Activated CD4-positive, alpha-beta T cell treated with anti-CD3 and anti-CD28 coated beads, Interleukin-2, amount 10 ng/mL, durations not matched to agents 24 days and 14 days (primary cell): ENCODE measurements at regions not wholly inside any gene's neighbourhood (a gene's known extent, or its start where the extent isn't known, plus 50 kb on each side); places are given as distances from the start of the nearest gene placed in this dataset.

Experiments
- DNase-seq: peaks from one replicate; pipeline ENCODE4 v3.0.0; 2022
- H3K27ac Mint-ChIP-seq: one replicate; pipeline ENCODE4 v1.8.0; 2022; ENCODE audit warnings: mild to moderate bottlenecking, mixed read lengths
- H3K27me3 Mint-ChIP-seq: one replicate; pipeline ENCODE4 v1.8.0; 2022; ENCODE audit warnings: mixed read lengths
- H3K36me3 Mint-ChIP-seq: one replicate; pipeline ENCODE4 v1.8.0; 2022; ENCODE audit warnings: low read depth, mild to moderate bottlenecking, mixed read lengths
- H3K4me1 Mint-ChIP-seq: one replicate; pipeline ENCODE4 v1.8.0; 2021; ENCODE audit warnings: mixed read lengths
- H3K4me3 Mint-ChIP-seq: one replicate; pipeline ENCODE4 v1.8.0; 2022; ENCODE audit warnings: mild to moderate bottlenecking, moderate library complexity, mixed read lengths
- H3K9me3 Mint-ChIP-seq: one replicate; pipeline ENCODE4 v1.8.0; 2021; ENCODE audit warnings: mixed read lengths
- intact Hi-C: fragments of 100-400 bp; cut with micrococcal nuclease; formaldehyde crosslinking; loops from one replicate; pipeline ENCODE4 v1.15.1; 2023

DNA sequence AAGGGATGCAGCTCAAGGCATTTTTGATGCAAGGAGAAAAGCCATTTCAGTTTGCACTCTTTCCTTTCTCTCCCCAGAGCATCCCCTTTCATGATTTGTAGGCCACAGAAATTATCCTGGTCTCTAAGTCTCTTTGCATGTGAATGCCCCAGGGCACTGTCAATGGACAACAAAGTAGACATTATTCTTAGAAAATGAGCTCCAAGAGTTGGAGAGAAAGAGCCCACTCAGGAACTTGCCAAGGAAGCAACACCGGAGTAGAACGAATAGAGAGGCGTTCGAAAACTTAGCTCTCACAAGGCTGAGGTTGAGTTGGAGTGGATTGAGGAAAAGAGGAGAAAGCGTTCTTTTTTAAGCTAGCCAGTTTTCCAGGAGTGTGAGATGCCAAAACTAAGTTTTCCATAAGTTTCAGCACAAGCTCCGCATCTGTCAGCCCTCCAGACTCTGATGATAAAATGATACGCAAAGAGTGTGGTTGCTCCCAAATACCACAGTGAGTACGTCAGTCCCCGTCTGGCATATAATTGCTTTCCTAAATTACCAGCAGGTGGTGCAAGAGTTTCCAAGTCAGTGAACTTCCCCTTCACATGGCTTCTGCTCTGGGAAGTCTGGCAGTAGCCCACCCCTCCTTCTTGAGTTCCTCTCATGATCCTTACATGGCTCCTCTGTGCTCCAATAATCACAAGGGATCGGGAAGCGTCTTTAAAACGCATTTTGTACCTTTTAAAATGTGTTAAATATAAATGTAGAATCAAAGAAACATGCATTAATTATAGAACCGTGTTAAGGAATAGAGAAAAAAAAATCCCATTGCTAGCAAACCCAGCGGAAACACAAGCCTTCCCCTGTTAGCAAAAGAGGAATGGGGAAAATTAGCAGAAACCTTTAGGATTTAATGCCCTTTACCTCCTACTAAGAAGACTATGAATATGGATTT lies 1060.6 kb upstream of the FANCL start:
- peak; percentile 63 for DNase-seq
- H3K4me3 Mint-ChIP-seq: no peak overlapping the region
- H3K4me1 Mint-ChIP-seq: no peaks in the 10 kb centered on the region
- intact Hi-C loops: loop anchor here (2.0 to 5.0 kb wide), 2 partner anchors 851 to 1249 kb away; no protein-coding TSS in a partner anchor
- no peaks in the 10 kb centered on the region for H3K36me3 Mint-ChIP-seq
- H3K9me3 Mint-ChIP-seq: no peaks in the 10 kb centered on the region
- H3K27me3 Mint-ChIP-seq: no peaks in the 10 kb centered on the region
- H3K27ac Mint-ChIP-seq: no peak overlapping the region

DNA sequence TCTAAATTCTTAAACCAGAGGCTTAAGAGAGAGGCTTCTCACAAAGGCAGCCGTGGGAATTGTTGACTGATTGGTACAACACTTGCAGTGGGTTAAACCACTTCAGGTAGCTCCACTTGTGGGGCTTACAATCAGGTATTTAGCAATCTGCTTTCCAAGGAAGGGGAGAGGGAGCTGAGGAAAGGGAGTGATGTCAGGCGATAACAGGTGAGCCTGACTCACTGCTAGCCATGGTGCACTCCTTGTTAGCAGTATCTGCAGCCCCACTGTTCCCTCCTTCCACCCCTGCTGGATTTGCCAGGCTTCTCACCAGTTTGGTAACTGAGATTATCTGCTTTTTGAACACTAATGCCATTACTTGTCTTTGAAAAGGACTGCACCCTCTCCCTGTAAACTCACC lies 1056.7 kb upstream of the FANCL start:
- Mint-ChIP-seq H3K27me3 (no peaks in the 10 kb centered on the region), H3K9me3 (no peaks in the 10 kb centered on the region), H3K4me1 (no peaks in the 10 kb centered on the region), H3K4me3 (no peak overlapping the region), H3K27ac (no peak overlapping the region), H3K36me3 (no peaks in the 10 kb centered on the region)
- DNase-seq: no peak
- intact Hi-C loops: no loop called here

DNA sequence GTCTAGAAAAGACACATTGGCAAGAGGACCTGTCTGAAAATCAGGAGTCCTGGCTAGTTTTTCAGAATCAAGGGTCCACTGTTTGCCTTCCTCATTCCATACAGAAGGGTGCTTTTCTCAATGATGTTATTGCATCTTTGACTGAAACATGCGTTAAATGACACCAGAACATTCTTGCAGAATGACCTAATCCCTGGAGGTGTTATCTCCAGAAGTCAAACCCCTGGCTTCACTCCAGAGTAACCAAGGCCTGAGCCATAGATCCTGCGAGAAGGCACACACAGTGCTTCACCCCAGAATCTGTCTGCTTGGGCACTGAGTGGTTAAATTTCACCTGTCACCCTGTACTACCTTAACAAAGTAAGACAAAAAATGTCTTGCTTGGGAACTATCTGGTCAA lies 1055.2 kb upstream of the FANCL start:
- Mint-ChIP-seq H3K4me1 (no peaks in the 10 kb centered on the region), H3K9me3 (no peaks in the 10 kb centered on the region), H3K27me3 (no peaks in the 10 kb centered on the region), H3K36me3 (no peaks in the 10 kb centered on the region), H3K27ac (no peak overlapping the region), H3K4me3 (no peak overlapping the region)
- DNase-seq: no peak
- intact Hi-C loops: no loop called here

DNA sequence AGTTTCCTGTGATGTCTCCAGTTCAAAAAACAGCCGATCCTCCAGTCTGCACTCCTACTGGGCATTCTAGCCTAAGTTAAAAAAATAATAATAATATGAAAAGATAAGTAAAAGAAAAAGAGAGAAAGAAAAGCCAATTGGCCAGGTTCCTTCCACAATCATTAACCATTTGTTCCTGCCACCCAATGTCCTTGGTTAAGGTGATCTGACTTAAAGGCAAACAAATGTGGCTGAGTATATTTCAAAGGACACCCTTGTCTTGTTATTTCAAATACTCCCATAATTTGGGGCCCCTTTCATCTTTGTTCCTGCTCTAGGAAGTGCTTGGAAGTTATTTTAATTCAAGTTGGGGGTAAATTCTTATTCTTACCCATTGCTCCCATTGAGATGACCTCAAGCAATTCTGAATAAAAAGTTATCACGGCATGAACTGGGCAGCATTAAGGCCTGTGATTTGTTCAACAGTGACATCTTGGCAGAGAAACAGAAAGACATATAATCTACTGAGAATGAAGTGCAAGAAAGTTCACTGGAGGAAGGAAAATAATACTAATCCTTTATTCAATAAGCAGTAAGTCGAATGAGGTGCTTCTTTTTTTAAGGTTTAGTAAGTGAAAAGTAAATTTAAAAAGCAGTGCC lies 1054.5 kb upstream of the FANCL start:
- no peaks in the 10 kb centered on the region for H3K9me3 Mint-ChIP-seq
- DNase-seq: no peak

DNA sequence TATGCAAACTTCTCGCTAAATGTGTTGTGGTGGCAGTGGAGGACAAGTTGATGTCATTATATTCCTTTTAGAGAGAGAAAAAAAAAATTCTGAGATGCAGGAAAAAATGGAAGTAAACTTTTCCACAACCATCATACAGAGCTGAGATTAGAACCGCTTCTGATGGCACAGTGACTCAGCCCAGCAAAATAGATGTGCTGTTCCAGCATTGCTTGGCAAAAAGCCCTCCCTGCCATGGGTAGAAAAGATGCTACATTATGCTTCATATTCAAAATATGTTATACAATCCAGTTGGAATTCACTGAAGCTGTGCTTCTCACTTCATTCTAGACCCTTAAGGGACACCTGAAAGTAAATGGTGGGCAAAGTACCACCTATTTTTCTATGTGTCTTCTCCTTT lies 1047.6 kb upstream of the FANCL start:
- H3K27me3 Mint-ChIP-seq: no peaks in the 10 kb centered on the region
- no peak for DNase-seq
- intact Hi-C loops: no loop called here
- H3K4me1 Mint-ChIP-seq: no peaks in the 10 kb centered on the region
- H3K4me3 Mint-ChIP-seq: no peak overlapping the region
- H3K27ac Mint-ChIP-seq: no peak overlapping the region
- H3K9me3 Mint-ChIP-seq: no peaks in the 10 kb centered on the region
- no peaks in the 10 kb centered on the region for H3K36me3 Mint-ChIP-seq

More for the DNA sequence above, 1054.5 kb upstream of the FANCL start:
- H3K36me3 Mint-ChIP-seq: no peaks in the 10 kb centered on the region
- H3K4me3 Mint-ChIP-seq: no peak overlapping the region
- intact Hi-C loops: no loop called here
- H3K27ac Mint-ChIP-seq: no peak overlapping the region
- no peaks in the 10 kb centered on the region for H3K4me1 Mint-ChIP-seq
- no peaks in the 10 kb centered on the region for H3K27me3 Mint-ChIP-seq

DNA sequence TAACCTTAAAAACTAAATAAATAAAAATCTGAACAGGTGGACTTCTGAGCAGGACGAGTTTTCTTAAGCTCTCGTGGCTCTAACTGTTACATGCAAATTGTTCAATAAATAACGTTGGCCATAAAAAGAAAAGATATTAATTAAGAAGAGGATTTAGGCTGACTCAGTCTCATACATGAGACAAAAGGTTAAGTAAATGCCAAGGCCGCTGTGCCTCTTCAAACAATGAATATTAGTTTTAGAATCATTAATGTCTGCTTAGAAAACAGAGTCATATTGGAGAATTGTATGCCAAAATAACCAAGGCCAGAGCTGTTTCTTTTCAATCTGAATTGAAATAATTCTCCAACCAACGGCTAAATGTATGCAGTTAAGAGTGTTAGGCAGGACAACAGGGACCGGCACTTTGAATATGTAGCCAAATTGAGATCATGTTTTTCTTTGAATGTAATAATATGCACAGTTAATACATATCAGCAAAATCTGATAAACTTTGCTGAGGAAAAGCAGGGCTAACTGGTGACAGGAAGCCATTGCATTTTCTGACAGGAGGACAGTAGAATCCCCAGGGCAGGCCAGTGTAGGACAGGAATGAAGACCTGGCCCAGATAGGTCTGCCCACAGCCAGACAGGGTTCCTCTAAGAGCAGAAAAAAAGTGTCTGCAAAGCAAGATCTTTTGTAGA lies 1041.4 kb upstream of the FANCL start:
- Mint-ChIP-seq H3K9me3 (no peaks in the 10 kb centered on the region), H3K4me3 (no peak overlapping the region), H3K27ac (no peak overlapping the region), H3K4me1 (no peaks in the 10 kb centered on the region), H3K36me3 (no peaks in the 10 kb centered on the region), H3K27me3 (no peaks in the 10 kb centered on the region)
- intact Hi-C loops: no loop called here
- DNase-seq: no peak

DNA sequence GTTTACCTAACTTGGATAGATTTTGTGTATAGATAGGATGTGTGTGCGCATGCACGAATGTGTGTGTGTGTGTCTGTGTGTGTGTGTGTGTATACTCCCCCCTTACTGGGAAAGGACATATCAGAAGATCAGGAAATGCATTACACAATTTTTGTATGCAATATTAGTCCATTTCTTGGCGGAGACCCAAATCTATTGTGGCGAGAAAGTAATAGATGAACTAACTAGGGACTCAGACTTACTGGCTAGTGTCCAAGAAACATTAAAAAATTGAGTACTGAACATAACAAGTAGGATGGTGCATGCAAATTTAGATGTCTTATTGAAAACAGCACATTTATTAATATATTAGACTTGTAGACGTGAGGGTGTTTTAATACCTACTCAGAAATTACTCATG lies 1036.5 kb upstream of the FANCL start:
- Mint-ChIP-seq H3K36me3 (no peaks in the 10 kb centered on the region), H3K27ac (no peak overlapping the region), H3K4me1 (no peaks in the 10 kb centered on the region), H3K27me3 (no peaks in the 10 kb centered on the region), H3K9me3 (no peaks in the 10 kb centered on the region), H3K4me3 (no peak overlapping the region)
- no peak for DNase-seq
- intact Hi-C loops: no loop called here

DNA sequence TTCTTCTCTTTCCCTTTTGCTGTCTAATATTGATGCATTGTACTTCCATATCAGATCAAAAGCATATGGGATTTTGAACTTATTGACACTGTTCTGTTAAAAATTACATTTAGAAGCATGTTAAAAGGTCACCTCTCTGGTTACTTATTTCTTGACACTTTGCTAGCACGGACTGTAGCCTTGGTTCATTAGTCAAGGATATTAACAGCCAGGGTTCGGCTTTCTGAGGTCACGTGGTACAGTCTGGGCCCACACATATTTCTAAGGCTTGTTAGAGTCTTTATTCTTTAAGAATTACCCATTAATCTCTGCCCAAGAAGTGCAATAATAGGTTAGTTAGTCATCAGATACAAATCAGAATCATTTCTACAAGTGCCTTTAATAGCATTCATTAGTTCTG lies 1035.8 kb upstream of the FANCL start:
- intact Hi-C loops: no loop called here
- Mint-ChIP-seq H3K4me1 (no peaks in the 10 kb centered on the region), H3K9me3 (no peaks in the 10 kb centered on the region), H3K36me3 (no peaks in the 10 kb centered on the region), H3K27me3 (no peaks in the 10 kb centered on the region), H3K27ac (no peak overlapping the region), H3K4me3 (no peak overlapping the region)
- no peak for DNase-seq

DNA sequence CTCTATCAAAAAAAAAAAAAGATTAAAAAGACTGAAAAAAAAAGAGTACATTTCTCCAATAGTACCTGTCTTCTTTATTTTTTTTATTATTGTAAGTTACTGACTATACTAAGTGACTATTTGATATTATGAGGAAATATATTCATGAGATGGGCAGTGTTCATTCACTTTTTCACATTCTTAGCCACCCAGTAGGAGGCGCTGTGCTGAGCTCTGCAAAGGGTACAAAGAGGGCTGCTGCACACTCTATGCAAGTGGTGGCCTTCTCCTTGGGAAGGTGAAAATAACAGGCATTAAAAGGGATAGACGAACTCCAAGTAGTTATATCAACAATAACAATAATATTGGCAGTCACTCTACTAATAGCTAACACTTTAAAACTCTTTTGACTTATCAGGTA lies 1034.9 kb upstream of the FANCL start:
- intact Hi-C loops: no loop called here
- H3K36me3 Mint-ChIP-seq: no peaks in the 10 kb centered on the region
- no peaks in the 10 kb centered on the region for H3K9me3 Mint-ChIP-seq
- no peak for DNase-seq
- no peaks in the 10 kb centered on the region for H3K27me3 Mint-ChIP-seq
- no peak overlapping the region for H3K27ac Mint-ChIP-seq
- no peaks in the 10 kb centered on the region for H3K4me1 Mint-ChIP-seq
- no peak overlapping the region for H3K4me3 Mint-ChIP-seq

DNA sequence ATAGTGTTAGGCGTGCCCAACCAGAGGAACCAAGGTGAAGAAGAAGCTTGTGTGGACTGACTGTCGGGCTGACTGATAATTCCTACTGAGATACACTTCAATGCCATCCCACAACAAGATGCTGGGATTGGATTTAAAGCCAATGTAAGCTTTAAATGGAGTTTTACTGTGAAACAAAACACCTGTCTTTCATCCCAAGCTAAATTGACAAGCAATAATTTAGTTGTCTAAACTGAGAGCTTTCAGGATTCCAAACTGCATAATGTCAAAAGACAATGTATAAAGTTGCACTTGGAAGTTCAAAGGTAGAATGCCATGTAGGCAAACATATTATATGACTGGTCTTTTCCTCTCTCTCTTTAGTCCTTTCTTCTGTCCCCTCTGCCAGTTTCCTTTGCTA lies 1025.3 kb upstream of the FANCL start:
- intact Hi-C loops: no loop called here

DNA sequence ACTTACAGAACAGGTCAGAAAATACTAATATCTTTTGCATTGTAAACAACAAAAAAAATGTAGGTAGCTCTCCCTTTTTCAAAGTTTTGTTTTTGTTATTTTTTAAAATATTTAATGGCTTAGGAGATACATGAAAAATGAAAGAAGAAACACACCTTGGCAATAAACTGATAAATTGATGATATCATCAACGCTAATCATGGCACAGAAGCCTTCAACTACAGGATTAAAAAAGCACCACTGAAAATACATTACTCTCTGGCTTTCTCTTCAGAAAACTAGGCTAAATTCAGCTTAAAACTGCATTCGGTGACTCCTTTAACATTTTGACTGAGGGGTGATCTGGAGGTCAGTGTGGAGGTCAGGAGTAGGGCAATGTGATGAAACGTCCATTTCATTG lies 1018.8 kb upstream of the FANCL start:
- H3K36me3 Mint-ChIP-seq: no peaks in the 10 kb centered on the region
- H3K9me3 Mint-ChIP-seq: no peaks in the 10 kb centered on the region
- DNase-seq: no peak
- no peaks in the 10 kb centered on the region for H3K27me3 Mint-ChIP-seq
- intact Hi-C loops: no loop called here
- no peak overlapping the region for H3K4me3 Mint-ChIP-seq
- no peak overlapping the region for H3K27ac Mint-ChIP-seq
- H3K4me1 Mint-ChIP-seq: no peaks in the 10 kb centered on the region

More for the DNA sequence above, 1025.3 kb upstream of the FANCL start:
- Mint-ChIP-seq H3K4me1 (no peaks in the 10 kb centered on the region), H3K36me3 (no peaks in the 10 kb centered on the region), H3K4me3 (no peak overlapping the region), H3K27me3 (no peaks in the 10 kb centered on the region), H3K9me3 (no peaks in the 10 kb centered on the region), H3K27ac (no peak overlapping the region)
- no peak for DNase-seq

DNA sequence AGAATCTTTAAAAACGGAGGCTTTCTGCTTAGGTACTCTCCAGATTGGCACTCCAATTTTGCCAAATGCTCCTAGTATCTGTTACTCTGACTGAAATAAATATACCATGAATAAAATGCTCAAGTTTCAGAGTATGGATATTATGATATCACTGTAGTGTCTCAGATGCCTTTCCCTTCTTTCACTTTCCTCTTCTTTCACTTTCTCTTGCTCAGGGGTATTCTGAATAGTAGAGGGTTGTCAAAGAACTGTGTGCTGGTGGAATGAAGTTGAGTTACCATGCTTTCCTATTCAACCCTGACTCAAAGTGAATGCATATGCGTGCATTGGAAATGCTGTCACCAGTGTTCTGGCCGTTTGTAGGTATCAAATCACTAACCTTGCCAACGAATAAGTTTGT lies 1015.2 kb upstream of the FANCL start:
- Mint-ChIP-seq H3K4me3 (no peak overlapping the region), H3K4me1 (no peaks in the 10 kb centered on the region), H3K27me3 (no peaks in the 10 kb centered on the region), H3K36me3 (no peaks in the 10 kb centered on the region), H3K27ac (no peak overlapping the region), H3K9me3 (no peaks in the 10 kb centered on the region)
- no peak for DNase-seq
- intact Hi-C loops: no loop called here

DNA sequence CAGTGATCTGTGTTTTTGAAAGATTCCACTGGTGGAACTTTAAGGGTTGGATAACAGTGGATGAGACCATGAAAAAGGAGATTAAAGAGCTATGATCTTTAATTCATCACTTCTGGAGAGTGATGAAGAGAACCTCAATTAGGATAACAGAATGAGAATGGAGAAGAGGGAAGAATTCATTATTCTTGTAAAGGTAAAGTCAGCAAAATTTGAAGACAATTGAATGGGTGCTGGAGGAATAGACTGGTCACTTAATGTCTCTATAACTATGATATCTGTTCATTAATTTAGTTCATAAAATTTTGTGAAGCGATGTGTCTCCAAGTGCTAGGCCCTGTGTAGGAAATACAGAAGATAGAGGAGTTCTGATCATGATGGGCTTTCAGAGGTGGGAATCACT lies 1013.2 kb upstream of the FANCL start:
- no peaks in the 10 kb centered on the region for H3K27me3 Mint-ChIP-seq
- no peaks in the 10 kb centered on the region for H3K4me1 Mint-ChIP-seq
- no peaks in the 10 kb centered on the region for H3K36me3 Mint-ChIP-seq
- no peaks in the 10 kb centered on the region for H3K9me3 Mint-ChIP-seq
- H3K4me3 Mint-ChIP-seq: no peak overlapping the region
- intact Hi-C loops: no loop called here
- no peak overlapping the region for H3K27ac Mint-ChIP-seq
- DNase-seq: no peak

DNA sequence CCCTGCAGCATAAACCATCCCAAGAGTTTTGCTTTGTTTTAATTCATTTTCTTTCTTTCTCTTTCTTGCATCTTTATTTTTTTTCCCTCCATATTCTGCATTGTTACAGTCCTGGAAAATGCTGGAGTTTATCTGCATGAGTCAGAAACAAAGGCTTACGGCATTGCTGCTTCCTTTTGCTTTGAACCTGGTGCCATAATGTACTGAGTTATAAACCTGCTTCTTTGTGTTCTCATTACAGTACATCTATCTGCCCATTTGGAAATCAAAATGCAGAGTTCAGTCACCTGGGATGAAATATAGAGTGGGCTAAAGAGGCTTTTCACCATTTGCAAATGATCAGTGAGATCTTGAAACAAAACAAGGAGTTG lies 1009.2 kb upstream of the FANCL start:
- no peak overlapping the region for H3K27ac Mint-ChIP-seq
- H3K27me3 Mint-ChIP-seq: no peaks in the 10 kb centered on the region
- no peaks in the 10 kb centered on the region for H3K4me1 Mint-ChIP-seq
- H3K4me3 Mint-ChIP-seq: no peak overlapping the region
- H3K9me3 Mint-ChIP-seq: no peaks in the 10 kb centered on the region
- H3K36me3 Mint-ChIP-seq: no peaks in the 10 kb centered on the region
- no peak for DNase-seq
- intact Hi-C loops: no loop called here
